GM21515 (cell line): ENCODE measurements at regions not wholly inside any gene's neighbourhood (a gene's known extent, or its start where the extent isn't known, plus 50 kb on each side); places are given as distances from the start of the nearest gene placed in this dataset.
A peak's percentile ranks its signal among the peaks of the same experiment; 100 is the strongest.

Experiments used
- ATAC-seq: cut with Tn5 transposase; IDR thresholded peaks from one replicate; pipeline ENCODE4 v1.9.1; 2021; ENCODE audit not compliant: unreplicated experiment

- ATAC-seq, result no peak
These were observed 50.3 kb upstream of the GADD45G start for GRCh38 chr9:89554307-89555035.

- ATAC-seq, result no peak
These were observed 51.3 kb upstream of the GADD45G start for GRCh38 chr9:89553451-89554010.

GRCh38 chr9:89550346-89550927 lies 52.5 kb upstream of the SEMA4D start:
- no peak for ATAC-seq

GRCh38 chr9:89549031-89549644 lies 51.2 kb upstream of the SEMA4D start:
- peak; percentile 84 for ATAC-seq

GRCh38 chr9:89548071-89548638 lies 50.2 kb upstream of the SEMA4D start:
- no peak for ATAC-seq
